Adrenal gland (tissue), 5 donors: ENCODE measurements at regions not wholly inside any gene's neighbourhood (a gene's known extent, or its start where the extent isn't known, plus 50 kb on each side); places are given as distances from the start of the nearest gene placed in this dataset.

ENCODE experiments used
- POLR2A ChIP-seq, 2 donors: fragments of 450-650 bp; IDR thresholded peaks; one replicate each; pipeline ENCODE4 v1.6.1; 2017; ENCODE audit warnings: antibody characterized with exemption in 2 of 2, mild to moderate bottlenecking in 2 of 2, moderate library complexity in 1 of 2
- TF ChIP-seq, protein P1 (sequence below), 6 experiments: fragments of 450-650 bp in 4 of 6; fragments of 200-600 bp in 2 of 6; sonication (generic) in 1 of 6; IDR thresholded peaks; 1 replicate in 5 of 6; 2 replicates in 1 of 6; pipeline versions ENCODE4 v1.5.1 to v1.8.0; 2016 to 2021; ENCODE audit warnings: antibody characterized with exemption in 6 of 6, mild to moderate bottlenecking in 2 of 6, moderate library complexity in 1 of 6
- donor health status: DM: no; HTN: no; CAD: no.

GRCh38 chr6:15715060-15715459 lies 52.2 kb upstream of the DTNBP1 start:
- TF ChIP-seq, protein P1, sequence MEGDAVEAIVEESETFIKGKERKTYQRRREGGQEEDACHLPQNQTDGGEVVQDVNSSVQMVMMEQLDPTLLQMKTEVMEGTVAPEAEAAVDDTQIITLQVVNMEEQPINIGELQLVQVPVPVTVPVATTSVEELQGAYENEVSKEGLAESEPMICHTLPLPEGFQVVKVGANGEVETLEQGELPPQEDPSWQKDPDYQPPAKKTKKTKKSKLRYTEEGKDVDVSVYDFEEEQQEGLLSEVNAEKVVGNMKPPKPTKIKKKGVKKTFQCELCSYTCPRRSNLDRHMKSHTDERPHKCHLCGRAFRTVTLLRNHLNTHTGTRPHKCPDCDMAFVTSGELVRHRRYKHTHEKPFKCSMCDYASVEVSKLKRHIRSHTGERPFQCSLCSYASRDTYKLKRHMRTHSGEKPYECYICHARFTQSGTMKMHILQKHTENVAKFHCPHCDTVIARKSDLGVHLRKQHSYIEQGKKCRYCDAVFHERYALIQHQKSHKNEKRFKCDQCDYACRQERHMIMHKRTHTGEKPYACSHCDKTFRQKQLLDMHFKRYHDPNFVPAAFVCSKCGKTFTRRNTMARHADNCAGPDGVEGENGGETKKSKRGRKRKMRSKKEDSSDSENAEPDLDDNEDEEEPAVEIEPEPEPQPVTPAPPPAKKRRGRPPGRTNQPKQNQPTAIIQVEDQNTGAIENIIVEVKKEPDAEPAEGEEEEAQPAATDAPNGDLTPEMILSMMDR (IDR thresholded peaks at IDR 0.05): no peak
- no peak for TF ChIP-seq POLR2A (IDR thresholded peaks at IDR 0.05)
